Left lung (tissue), 4 donors: ENCODE measurements at regions not wholly inside any gene's neighbourhood (a gene's known extent, or its start where the extent isn't known, plus 50 kb on each side); places are given as distances from the start of the nearest gene placed in this dataset.

Experiments
- ATAC-seq: fragments of 200-7000 bp; cut with Tn5 transposase; one replicate; pipeline ENCODE4 v1.9.1; 2020; ENCODE audit warnings: moderate library complexity
- DNase-seq, 4 donors: peaks; one replicate each; pipeline ENCODE4 v3.0.0-alpha.2; 2013 to 2020
- H3K27ac ChIP-seq, 2 donors: fragments of 200-600 bp; sonication (generic) in 1 of 2; one replicate each; pipeline versions ENCODE4 v1.5.0 to v1.8.0; 2020 to 2021
- H3K27me3 ChIP-seq, 2 donors: fragments of 200-600 bp; sonication (generic) in 1 of 2; one replicate each; pipeline versions ENCODE4 v1.5.0 to v1.8.0; 2020 to 2021
- H3K36me3 ChIP-seq, 2 donors: fragments of 200-600 bp; sonication (generic) in 1 of 2; one replicate each; pipeline versions ENCODE4 v1.5.0 to v1.8.0; 2020 to 2021
- H3K4me1 ChIP-seq, 2 donors: fragments of 200-600 bp; one replicate each; pipeline ENCODE4 v1.8.0; 2021
- H3K4me3 ChIP-seq, 2 donors: fragments of 200-600 bp; sonication (generic) in 1 of 2; one replicate each; pipeline versions ENCODE4 v1.5.0 to v1.8.0; 2020 to 2021; ENCODE audit warnings: mild to moderate bottlenecking in 1 of 2
- H3K9me3 ChIP-seq, 2 donors: fragments of 200-600 bp; sonication (generic) in 1 of 2; one replicate each; pipeline versions ENCODE4 v1.5.0 to v1.8.0; 2020 to 2021
- intact Hi-C, 2 donors: fragments of 100-400 bp; cut with DNase I; formaldehyde crosslinking; loops; one replicate each; pipeline versions ENCODE4 v1.11.2 to v1.14.2; 2022
- TF ChIP-seq, protein P1 (sequence below), 2 donors: fragments of 200-600 bp; sonication (generic) in 1 of 2; IDR thresholded peaks; one replicate each; pipeline versions ENCODE4 v1.5.0 to v1.8.0; 2021; ENCODE audit warnings: antibody characterized with exemption in 2 of 2
- donor health status: DM: no; HTN: yes; CAD: no.
- donor health status: DM: no; HTN: no; CAD: no.

DNA sequence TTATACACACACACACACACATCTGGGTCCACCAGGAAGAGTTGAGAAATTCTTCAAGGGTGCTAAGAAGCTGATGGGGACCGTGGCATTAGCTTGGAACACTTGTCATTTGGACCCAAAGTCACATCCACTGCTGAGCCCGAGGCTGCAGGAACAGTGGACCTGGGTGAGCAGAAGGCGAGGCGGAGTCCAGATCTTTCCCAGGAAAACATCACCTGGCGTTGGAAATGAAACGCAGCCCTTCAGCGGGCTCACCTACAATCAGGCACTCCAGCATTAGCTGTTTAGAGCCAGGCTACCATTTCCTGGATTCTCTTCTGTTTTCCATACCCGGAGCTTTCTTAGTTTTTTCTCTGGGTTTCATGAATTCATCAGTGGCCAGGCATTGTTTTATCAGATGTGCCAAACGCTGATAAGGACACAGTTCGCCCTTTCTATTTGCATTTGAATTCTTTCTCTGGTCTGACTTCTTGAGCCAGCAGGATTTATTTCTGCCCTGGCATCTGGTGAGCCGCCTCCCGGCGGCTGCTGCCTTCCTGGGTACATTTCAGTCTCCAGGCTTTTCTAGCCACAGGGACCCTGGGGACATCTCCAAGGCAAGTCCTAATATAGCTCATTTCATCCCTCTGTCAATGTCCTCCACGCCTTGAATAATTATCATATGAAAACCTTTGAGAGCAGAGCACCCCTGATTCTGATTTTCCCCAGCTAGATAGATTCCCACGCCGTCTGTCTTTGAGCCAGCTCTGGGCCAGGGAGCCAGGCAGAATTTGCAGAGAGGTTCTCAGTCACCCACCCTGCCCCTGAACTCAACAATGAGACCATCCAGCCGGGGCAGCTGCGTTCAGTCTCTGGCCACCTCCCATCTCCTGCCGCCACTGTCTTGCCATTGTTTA is 170.9 kb downstream of the TTLL2 start:
- Histone ChIP-seq H3K27ac (no peak overlapping the region), H3K27me3 (no peaks in the 10 kb centered on the region), H3K4me1 (peaks cover 0 to 8% of the 10 kb centered on the region in 2 donors), H3K9me3 (no peaks in the 10 kb centered on the region), H3K4me3 (no peak overlapping the region), H3K36me3 (no peaks in the 10 kb centered on the region)
- intact Hi-C loops = no loop called here
- ATAC-seq (no peak), DNase-seq (peak in 2 of 4 donors; percentile 46 to 63)
- TF ChIP-seq, protein P1, sequence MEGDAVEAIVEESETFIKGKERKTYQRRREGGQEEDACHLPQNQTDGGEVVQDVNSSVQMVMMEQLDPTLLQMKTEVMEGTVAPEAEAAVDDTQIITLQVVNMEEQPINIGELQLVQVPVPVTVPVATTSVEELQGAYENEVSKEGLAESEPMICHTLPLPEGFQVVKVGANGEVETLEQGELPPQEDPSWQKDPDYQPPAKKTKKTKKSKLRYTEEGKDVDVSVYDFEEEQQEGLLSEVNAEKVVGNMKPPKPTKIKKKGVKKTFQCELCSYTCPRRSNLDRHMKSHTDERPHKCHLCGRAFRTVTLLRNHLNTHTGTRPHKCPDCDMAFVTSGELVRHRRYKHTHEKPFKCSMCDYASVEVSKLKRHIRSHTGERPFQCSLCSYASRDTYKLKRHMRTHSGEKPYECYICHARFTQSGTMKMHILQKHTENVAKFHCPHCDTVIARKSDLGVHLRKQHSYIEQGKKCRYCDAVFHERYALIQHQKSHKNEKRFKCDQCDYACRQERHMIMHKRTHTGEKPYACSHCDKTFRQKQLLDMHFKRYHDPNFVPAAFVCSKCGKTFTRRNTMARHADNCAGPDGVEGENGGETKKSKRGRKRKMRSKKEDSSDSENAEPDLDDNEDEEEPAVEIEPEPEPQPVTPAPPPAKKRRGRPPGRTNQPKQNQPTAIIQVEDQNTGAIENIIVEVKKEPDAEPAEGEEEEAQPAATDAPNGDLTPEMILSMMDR (IDR thresholded peaks at IDR 0.05) = no peak

DNA sequence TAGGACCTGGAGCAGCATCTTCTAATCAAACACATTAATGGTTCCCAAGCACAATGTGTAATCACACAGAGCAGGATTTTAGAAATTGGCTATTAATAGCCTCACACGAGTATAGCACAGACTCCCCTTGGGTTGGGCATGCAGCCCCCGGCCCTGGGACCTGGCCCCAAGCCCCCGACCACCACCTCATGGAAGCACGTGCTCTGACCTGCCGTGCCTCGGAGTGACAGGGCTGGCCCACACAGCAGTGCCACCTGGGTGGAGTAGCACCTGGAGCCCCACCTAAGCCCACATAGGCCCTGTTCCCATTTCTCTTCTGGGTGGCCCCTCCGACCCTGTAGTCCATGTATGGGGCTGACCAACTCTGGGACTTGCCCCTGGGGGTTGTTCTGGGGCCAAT is 171.8 kb downstream of the TTLL2 start:
- no peaks in the 10 kb centered on the region for H3K9me3 ChIP-seq
- no peak overlapping the region for H3K27ac ChIP-seq
- TF ChIP-seq, protein P1 (IDR thresholded peaks at IDR 0.05) = no peak
- no peaks in the 10 kb centered on the region for H3K36me3 ChIP-seq
- peaks cover 0 to 8% of the 10 kb centered on the region in 2 donors for H3K4me1 ChIP-seq
- ATAC-seq (no peak), DNase-seq (no peak)
- H3K27me3 ChIP-seq = no peaks in the 10 kb centered on the region
- intact Hi-C loops = no loop called here
- no peak overlapping the region for H3K4me3 ChIP-seq

DNA sequence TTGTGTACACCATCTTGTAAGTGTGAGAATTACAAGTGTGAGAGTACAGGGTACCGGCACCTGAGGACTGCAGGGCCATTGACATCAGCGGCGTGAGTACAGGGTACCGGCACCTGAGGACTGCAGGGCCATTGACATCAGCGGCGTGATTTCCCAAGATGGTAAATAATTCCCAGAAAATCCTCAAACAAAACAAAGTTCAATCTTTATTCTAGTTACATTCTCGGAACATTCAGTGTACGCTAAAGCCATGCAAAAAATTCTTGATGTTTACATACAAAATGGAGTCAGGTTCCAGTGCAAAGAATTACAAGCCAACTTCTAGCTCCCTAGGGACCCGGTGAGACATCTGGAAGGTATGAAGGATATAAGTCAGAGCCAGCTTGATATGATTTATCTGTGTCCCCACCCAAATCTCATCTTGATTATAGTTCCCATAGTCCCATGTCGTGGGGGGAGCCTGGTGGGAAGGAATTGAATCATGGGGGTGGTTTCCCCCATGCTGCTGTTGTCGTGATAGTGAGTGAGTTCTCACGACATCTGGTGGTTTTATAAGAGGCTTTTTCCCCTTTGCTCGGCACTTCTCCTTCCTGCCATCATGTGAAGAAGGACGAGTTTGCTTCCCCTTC is 172.7 kb downstream of the TTLL2 start:
- H3K4me3 ChIP-seq = no peak overlapping the region
- intact Hi-C loops = no loop called here
- DNase-seq (no peak), ATAC-seq (no peak)
- no peaks in the 10 kb centered on the region for H3K9me3 ChIP-seq
- no peak overlapping the region for H3K27ac ChIP-seq
- peaks cover 0 to 8% of the 10 kb centered on the region in 2 donors for H3K4me1 ChIP-seq
- no peaks in the 10 kb centered on the region for H3K36me3 ChIP-seq
- TF ChIP-seq, protein P1 (IDR thresholded peaks at IDR 0.05) = no peak
- H3K27me3 ChIP-seq = no peaks in the 10 kb centered on the region

DNA sequence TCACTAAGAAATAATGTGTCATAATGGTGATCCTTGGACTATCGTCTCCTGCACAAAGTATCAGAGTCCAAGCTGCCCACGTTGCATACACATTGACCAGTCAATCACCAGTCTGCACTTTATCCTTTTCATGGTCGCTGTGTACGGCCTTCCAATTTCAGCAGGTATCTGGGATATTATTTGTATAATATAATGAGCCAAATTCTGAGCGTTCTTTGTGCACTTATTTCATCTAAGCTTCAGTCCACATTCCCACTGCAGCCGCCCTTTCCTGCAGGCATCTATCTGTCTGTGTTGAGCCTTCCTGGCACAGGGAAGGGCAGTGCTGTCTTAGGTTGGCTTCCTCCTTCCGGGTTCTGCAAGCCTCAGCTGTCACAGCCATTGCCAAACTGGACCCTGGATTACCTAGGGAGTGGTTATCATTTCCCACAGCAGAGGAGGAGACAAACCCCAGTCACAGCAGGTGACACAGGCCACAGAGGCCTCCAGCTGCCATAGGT is 174.3 kb downstream of the TTLL2 start:
- TF ChIP-seq, protein P1 (IDR thresholded peaks at IDR 0.05) = no peak
- intact Hi-C loops = no loop called here
- no peaks in the 10 kb centered on the region for H3K27me3 ChIP-seq
- ATAC-seq (no peak), DNase-seq (no peak)
- no peaks in the 10 kb centered on the region for H3K9me3 ChIP-seq
- H3K4me3 ChIP-seq = no peak overlapping the region
- H3K36me3 ChIP-seq = no peaks in the 10 kb centered on the region
- H3K4me1 ChIP-seq = peaks cover 0 to 8% of the 10 kb centered on the region in 2 donors
- H3K27ac ChIP-seq = no peak overlapping the region

DNA sequence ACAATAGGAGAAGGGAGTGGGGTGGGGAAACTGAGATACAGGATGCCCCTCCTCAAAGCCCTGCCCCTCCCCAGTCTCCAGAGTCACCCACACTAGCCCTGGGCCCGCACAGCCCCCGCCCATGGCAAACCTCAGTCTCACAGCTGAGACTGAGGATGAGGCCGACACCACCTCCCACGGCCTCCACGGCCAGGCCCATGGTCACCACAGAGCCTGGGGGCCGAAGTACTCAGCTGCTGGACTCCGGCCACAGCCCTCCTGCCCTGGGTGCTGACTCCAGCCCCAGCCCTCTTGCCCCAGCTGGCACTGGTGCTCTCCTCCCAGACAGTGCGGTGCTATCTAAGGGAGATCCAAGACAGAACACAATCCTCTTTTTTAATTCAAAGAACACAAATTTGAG is 176.1 kb downstream of the TTLL2 start:
- intact Hi-C loops = no loop called here
- DNase-seq (no peak), ATAC-seq (no peak)
- Histone ChIP-seq H3K36me3 (no peaks in the 10 kb centered on the region), H3K9me3 (no peaks in the 10 kb centered on the region), H3K27me3 (no peaks in the 10 kb centered on the region), H3K27ac (no peak overlapping the region), H3K4me3 (no peak overlapping the region), H3K4me1 (peaks cover 0 to 3% of the 10 kb centered on the region in 2 donors)
- TF ChIP-seq, protein P1 (IDR thresholded peaks at IDR 0.05) = no peak
